DMS 273 (cell line): ENCODE measurements at regions not wholly inside any gene's neighbourhood (a gene's known extent, or its start where the extent isn't known, plus 50 kb on each side); places are given as distances from the start of the nearest gene placed in this dataset.

ENCODE experiments used
- DNase-seq: peaks from one replicate; lab custom pipeline; 2025; ENCODE audit not compliant: unreplicated experiment; lab: John Stamatoyannopoulos, UW

DNA sequence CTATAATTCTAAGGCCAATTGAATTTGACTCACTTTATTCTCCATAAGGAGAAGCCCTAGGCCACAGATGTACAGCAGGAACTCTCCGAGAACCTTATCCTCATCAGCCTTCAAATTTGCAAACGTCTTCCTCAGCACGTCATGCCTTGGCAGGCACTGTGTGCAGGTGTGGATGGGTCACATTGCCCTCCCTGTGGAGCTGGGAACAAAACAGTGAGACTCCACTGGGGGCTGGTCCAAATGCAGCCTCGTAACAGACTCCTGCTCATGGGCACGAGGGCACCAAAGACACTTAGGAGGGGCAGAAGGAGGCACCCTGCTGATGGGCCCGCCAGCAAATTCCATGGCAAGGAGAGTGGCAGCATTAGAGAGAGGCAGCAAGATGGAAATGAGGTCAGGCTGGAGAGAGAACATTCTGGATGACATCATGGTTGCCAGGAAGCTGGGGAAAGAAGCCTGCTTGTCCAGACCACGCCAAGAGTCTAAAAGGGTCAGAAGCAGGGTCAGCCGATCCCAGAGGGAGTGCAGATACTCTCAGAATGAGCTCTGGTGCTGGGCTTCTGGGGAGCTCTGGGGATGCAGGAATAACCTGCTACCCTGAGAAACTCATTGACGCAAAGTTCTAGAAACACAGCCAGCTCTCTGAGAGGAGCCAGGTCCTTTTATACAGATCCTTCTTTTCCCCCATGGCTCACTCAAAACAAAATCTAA lies 242.2 kb downstream of the B3GLCT start:
- no peak for DNase-seq

- no peak for DNase-seq
Measured at GRCh38 chr13:31442571-31442970, 242.8 kb downstream of the B3GLCT start.

- no peak for DNase-seq
Measured at GRCh38 chr13:31444266-31444856, 244.6 kb downstream of the B3GLCT start.

- DNase-seq = no peak
Measured at GRCh38 chr13:31452525-31452924, 252.8 kb downstream of the B3GLCT start.

- DNase-seq = no peak
Measured at GRCh38 chr13:31455581-31455980, 255.8 kb downstream of the B3GLCT start.

GRCh38 chr13:31456056-31456455 lies 256.3 kb downstream of the B3GLCT start:
- DNase-seq = no peak

- no peak for DNase-seq
Measured at GRCh38 chr13:31460061-31460460, 260.3 kb downstream of the B3GLCT start.

- no peak for DNase-seq
Measured at GRCh38 chr13:31461923-31462322, 262.1 kb downstream of the B3GLCT start.

GRCh38 chr13:31462766-31463165 lies 263.0 kb downstream of the B3GLCT start:
- no peak for DNase-seq

DNA sequence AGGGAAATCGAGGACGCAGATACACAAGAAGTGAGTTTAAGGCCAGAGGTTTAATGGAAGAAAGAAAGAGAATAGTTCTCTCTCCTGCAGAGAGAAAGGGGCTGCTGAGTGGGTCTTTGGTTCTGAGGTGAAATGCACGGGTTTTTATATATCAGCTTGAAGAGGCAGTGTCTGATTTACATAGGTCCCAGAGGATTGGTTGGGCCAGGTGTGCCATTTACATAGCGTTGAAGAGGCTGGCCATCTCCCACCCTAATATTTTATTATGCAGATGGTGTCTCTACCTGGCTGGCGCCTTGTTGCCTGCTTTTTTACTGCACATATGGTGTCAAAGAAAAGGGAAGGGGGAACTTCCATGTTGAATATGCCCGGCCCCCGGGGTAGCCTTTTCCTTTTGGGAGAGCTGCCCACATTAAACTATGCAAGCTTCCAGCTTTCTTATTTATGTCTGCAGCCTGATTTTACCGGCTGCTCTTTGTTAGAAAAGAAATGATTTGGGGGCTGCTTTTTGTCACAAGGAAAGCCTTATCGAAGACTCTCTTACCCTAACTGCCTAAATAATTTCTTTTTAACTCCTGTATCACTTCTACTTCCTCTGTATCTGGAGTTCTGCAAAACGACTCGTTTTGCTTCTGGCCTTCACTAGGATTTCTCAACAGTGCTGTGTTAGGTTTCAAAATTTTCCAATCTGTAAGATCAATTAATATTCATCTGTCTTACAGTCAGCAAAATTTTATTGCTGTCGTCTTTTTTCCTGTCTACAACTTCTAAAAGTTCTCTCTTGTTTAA lies 268.5 kb downstream of the B3GLCT start:
- peak; percentile 43 for DNase-seq

GRCh38 chr13:31469377-31469776 lies 269.6 kb downstream of the B3GLCT start:
- DNase-seq = no peak

DNA sequence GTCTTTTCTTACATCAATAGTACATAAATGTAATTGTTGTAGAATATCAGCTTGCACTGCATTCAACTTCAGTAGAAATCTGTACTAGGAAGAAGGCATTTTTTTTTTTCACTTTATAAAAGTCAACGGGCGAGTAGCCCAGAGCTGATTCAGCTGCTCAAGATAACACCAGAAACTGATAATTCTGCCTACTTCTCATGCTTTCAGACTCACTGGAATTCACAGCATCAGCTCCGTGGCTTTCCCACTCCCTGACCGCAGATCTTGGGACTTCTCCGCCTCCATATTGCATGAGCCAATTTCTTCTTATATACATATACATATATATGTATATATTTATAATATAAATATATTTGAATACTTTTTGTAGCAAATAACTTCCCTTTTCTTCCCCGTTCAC lies 263.1 kb upstream of the RXFP2 start:
- peak; percentile 1 for DNase-seq

GRCh38 chr13:31476753-31477152 lies 262.6 kb upstream of the RXFP2 start:
- peak; percentile 11 for DNase-seq

- DNase-seq = no peak
Measured at GRCh38 chr13:31477961-31478360, 261.4 kb upstream of the RXFP2 start.

GRCh38 chr13:31485183-31485582 lies 254.1 kb upstream of the RXFP2 start:
- no peak for DNase-seq

- DNase-seq = no peak
Measured at GRCh38 chr13:31485651-31486051, 253.7 kb upstream of the RXFP2 start.

DNA sequence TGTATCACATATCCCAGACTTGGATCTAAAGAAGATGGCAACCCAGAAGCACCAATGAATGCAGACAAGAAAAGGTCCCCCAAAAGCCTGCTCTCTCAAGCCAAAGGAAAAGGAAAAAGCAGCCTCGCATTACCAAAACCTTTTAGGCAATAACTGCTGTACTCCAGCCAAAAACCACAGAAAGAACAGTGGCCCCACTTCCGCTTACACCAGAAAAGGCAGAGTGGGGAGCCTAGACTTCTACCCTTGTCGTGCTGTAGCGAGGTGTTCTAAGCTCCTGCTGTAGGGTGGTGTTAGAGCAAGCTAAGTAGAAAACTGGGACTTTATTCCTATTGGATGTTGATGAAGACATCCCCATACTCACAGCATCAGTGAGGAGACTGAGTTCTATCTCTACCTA lies 244.0 kb upstream of the RXFP2 start:
- DNase-seq = no peak

GRCh38 chr13:31499274-31499673 lies 240.1 kb upstream of the RXFP2 start:
- no peak for DNase-seq

DNA sequence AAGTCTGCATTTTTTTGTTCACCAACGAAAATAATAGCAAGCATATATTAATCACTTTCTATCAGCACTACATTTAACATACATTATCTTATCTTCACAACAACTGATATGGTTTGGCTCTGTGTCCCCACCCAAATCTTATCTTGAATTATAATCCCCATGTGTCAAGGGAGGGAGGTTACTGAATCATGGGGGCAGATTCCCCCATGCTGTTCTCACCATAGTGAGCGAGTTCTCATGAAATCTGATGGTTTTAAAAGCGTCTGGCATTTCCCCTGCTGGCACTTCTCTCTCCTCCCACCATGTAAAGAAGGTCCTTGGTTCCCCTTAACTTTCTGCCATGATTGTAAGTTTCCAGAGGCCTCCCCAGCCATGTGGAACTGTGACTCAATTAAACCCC lies 235.7 kb upstream of the RXFP2 start:
- DNase-seq = no peak

DNA sequence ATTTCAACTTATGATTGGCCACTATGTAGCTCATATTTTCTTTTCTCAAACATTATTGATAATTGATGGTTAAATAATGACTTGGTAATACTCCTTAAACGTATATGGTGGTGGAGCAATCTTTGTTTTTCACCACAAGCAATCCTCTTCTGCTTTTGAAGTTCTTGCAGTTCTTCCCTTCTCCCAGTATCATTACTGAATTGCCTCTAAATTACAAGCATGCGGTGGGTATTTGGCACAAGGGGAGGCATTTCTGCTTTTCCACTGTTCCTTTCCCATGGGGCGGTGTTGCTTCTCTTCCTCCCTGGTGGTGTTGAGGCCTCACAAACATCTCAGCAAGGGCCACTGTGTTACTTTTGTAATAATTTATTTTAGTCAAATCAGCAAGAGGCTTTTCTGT lies 234.4 kb upstream of the RXFP2 start:
- no peak for DNase-seq

DNA sequence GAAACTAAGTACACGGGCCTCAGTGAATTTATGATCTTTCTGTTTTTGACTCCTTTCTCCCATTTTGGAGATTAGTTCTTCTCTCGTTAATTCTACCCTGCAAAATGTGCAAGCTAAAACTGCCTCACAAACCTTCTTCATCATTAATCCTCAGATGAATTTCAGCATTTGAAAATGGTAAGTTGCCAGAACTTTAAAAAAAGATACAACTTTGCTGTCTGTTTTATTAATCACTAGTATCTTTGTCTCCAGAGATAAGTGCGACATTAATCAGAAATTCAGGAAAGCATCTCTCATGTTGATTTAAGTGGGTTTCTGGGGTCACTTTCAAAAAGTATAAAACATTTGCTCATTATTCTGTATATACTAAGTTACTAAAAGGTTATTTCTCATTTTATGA lies 227.0 kb upstream of the RXFP2 start:
- no peak for DNase-seq

DNA sequence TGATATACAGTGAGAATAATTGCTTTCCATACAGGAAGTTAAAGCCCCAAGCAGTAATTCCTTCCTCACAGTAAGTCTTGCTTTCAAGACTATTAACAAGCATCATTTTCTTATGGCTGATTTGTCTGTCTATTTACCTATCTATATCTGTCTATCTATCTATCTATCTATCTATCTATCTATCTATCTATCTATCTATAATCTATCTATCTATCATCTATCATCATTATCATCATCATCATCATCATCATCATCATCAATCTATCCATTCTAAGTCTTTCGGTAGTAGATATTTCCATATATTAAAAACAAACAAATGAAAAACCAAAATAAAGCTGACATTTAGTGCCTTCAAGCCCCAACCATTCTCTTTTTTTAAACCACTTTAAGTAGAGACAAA lies 224.4 kb upstream of the RXFP2 start:
- no peak for DNase-seq
